Fibroblast of mammary gland (primary cell): ENCODE measurements at regions not wholly inside any gene's neighbourhood (a gene's known extent, or its start where the extent isn't known, plus 50 kb on each side); places are given as distances from the start of the nearest gene placed in this dataset.
"Not testable (repeated sequence)": the region's sequence is repeated elsewhere in the genome, so short reads cannot be mapped to it uniquely, and the experiment has no call there.

ENCODE experiments used
- DNase-seq: peaks from one replicate; pipeline ENCODE4 v3.0.0-alpha.2; 2010; ENCODE audit warnings: low read depth
- H3K4me3 ChIP-seq: 2 replicates; pipeline ENCODE4 v1.5.1; 2011; ENCODE audit warnings: low read depth, mild to moderate bottlenecking, low read length, moderate library complexity; ENCODE audit not compliant: control insufficient read depth
- TF ChIP-seq, protein P1 (sequence below): conservative IDR thresholded peaks from 2 replicates; pipeline ENCODE4 v1.5.1; 2011; ENCODE audit warnings: low read depth, low read length, inconsistent platforms; ENCODE audit not compliant: control insufficient read depth, insufficient read depth

DNA sequence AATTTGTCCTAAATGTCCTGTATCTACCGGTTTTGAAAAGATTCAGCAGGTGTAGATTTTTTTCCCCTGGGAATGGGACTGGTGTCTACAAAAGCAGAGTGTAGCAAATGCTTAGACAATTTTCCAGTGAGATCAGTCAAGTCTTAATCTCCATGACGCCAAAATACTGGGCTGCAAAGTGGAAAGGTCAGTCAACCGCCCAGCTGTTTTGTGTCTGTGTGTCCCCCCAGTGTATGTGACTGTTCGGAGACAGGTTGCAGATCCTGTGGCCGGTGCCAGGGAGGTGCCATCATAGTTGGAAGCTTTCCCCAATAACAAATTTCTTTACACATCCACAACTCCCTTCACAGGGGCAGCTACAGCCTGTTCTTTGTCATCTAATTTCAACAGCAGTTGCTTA, 263.8 kb downstream of the ARHGAP12 start:
- no peak overlapping the region for H3K4me3 ChIP-seq
- DNase-seq: no peak
- TF ChIP-seq, protein P1, sequence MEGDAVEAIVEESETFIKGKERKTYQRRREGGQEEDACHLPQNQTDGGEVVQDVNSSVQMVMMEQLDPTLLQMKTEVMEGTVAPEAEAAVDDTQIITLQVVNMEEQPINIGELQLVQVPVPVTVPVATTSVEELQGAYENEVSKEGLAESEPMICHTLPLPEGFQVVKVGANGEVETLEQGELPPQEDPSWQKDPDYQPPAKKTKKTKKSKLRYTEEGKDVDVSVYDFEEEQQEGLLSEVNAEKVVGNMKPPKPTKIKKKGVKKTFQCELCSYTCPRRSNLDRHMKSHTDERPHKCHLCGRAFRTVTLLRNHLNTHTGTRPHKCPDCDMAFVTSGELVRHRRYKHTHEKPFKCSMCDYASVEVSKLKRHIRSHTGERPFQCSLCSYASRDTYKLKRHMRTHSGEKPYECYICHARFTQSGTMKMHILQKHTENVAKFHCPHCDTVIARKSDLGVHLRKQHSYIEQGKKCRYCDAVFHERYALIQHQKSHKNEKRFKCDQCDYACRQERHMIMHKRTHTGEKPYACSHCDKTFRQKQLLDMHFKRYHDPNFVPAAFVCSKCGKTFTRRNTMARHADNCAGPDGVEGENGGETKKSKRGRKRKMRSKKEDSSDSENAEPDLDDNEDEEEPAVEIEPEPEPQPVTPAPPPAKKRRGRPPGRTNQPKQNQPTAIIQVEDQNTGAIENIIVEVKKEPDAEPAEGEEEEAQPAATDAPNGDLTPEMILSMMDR: no peak

DNA sequence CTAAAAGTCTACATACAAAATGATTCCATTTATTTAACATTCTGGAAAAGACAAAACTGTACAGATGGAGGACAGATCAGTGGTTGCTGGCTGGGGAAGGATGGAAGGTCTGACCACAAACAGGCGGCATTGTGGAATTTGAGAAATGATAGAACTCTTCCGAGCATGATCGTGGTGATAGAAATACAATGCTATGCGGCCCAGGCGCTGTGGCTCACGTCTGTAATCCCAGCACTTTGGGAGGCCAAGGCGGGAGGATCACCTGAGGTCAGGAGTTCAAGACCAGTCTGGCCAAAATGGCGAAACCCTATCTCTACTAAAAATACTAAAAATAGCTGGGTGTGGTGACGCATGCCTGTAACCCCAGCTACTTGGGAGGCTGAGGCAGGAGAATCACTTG, 264.6 kb downstream of the ARHGAP12 start:
- H3K4me3 ChIP-seq, DNase-seq: not testable (repeated sequence)

DNA sequence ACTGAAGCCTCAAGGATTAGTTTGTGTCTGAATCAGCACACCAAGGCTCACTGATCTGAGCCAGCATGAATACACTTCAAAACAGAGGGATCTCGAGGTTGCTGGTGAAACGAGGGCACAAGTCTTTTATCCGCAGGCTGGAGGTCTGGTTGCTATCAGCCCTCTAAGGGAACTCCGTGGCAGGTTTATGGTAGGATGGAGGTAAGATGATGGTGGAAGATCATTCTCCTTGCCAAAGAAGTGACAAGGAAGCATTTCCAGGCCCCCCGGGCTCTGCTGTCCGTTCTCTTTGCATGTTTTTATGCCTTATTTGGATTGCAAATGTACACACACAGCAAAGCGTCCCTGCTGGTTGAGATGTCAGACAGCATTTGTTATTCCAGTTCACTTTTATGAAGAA, 268.3 kb downstream of the ARHGAP12 start:
- DNase-seq: no peak
- TF ChIP-seq, protein P1: no peak
- H3K4me3 ChIP-seq: no peak overlapping the region

DNA sequence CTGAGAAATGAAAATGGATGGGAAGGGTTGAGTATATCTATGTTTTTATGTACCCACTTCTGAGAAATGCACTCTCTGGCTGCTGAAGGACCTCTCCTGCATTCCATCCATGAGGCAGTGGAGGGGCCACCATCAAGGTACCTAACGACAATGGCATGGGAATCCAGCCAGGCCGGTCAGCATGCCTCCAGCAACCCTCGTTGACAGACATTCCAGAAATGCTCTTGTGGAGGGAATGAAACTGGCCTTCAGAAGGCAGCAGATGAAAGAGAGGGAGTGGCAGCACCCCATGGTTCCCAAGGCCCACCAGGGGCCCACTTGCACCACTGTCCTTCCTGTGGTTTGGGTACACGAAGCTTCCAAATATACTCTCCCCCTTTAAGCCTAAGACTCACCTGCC, 269.0 kb downstream of the ARHGAP12 start:
- H3K4me3 ChIP-seq: no peak overlapping the region
- TF ChIP-seq, protein P1: no peak
- DNase-seq: no peak

DNA sequence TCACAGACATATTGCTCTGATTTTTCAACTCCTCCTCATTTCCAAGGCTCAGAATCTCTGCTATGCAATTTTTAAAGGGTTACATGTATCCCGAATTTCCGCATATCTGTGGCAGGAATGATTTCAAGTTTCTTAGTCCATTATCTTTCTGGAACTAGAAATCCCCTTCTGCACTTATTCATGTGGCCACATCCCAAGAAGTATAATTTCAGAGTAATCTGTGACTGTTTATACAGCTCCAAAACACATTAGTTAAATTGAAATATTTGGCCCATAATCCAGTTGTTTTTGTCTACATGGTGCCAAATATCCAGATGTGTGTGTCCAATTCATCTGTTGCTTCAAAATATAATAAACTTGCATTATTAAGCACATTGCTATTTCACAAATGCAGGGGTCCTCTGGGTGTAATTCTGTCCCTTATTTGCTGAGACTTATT, 271.2 kb downstream of the ARHGAP12 start:
- no peak for DNase-seq
- H3K4me3 ChIP-seq: no peak overlapping the region
- TF ChIP-seq, protein P1: no peak

DNA sequence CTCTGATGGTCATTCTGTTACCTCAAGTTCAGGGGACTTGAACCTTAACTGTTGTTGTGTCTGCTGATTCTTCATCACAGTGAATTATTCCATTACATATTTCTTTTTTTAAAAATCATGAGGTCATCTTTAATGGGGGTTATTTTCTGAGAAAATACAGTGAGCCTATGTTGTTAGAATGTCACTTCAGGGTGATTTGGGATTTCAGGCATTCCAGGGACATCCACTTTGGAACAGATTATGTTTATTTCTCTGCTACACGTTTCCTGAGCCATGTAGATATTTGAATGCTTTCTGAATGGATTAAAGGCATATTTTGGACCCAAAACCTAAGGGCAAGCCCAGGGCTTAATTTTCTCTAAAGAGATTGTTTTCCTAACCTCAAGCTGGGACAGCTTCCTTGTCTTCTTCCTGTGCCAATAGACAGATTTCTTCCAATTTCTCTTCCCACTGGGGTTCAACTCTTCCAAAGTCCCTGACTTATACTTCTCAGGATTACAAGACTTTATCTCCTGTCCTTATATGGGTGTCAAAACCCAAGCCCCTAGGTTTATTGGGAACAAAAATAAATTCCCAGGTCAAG, 271.7 kb downstream of the ARHGAP12 start:
- no peak overlapping the region for H3K4me3 ChIP-seq
- TF ChIP-seq, protein P1: no peak
- DNase-seq: no peak

DNA sequence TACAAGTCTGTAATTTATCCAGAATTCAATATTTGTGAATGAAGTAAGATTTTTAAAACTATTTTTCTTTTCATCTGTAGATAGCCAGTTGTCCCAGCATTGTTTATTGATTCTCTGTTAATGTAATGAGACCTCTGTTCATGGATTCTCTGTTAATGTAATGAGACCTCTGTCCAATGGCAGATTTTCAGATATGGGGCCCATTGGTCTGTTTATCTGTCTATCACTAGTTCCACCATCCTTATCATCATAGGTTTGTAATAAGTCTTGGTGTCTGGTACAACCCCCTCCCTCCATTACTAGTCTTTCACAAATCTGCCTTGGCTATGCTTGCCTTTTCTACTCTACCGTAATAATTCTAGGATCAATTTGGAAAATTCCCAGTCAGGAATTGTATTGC, 276.6 kb downstream of the ARHGAP12 start:
- no peak overlapping the region for H3K4me3 ChIP-seq
- TF ChIP-seq, protein P1: no peak
- DNase-seq: no peak
